ENCODE measurements at regions not wholly inside any gene's neighbourhood (a gene's known extent, or its start where the extent isn't known, plus 50 kb on each side); places are given as distances from the start of the nearest gene placed in this dataset.

GRCh38 chr14:105852378-105853088, 326.1 kb downstream of the TMEM121 start:
- Mint-ChIP-seq H3K9me3 (ENCODE audit: unreplicated experiment) (peaks cover 25% of the 10 kb centered on the region), H3K27me3 (ENCODE audit: low read depth, unreplicated experiment) (no peaks in the 10 kb centered on the region), H3K27ac (ENCODE audit: unreplicated experiment) (no peak overlapping the region), H3K36me3 (ENCODE audit: low read depth, unreplicated experiment) (no peaks in the 10 kb centered on the region), H3K4me3 (ENCODE audit: unreplicated experiment) (no peak overlapping the region), H3K4me1 (ENCODE audit: low read depth, unreplicated experiment) (no peaks in the 10 kb centered on the region)
- H3K4me2 ChIP-seq (ENCODE audit: low read length) = no peak overlapping the region
- no peaks in the 10 kb centered on the region for H3K4me1 ChIP-seq (ENCODE audit: insufficient read depth, low read length)
- TF ChIP-seq EZH2 (IDR thresholded peaks at IDR 0.05; ENCODE audit: insufficient read depth, low read length) = no peak
- no peak for TF ChIP-seq CTCF (IDR thresholded peaks at IDR 0.05; ENCODE audit: insufficient read depth, low read depth, low read length)
- DNase-seq (ENCODE audit: low read depth) (no peak), FAIRE-seq (no peak)
- no peak overlapping the region for H2AFZ ChIP-seq (ENCODE audit: low read depth, low read length)
- H3K79me2 ChIP-seq (ENCODE audit: insufficient read depth, low read length) = no peaks in the 10 kb centered on the region
- H3K36me3 ChIP-seq (ENCODE audit: insufficient read depth, low read length) = no peaks in the 10 kb centered on the region
- H3K4me3 ChIP-seq (ENCODE audit: insufficient read depth, low read depth, low read length) = no peak overlapping the region
- H3K9ac ChIP-seq (ENCODE audit: low read length) = no peak overlapping the region
- no peaks in the 10 kb centered on the region for H3K27me3 ChIP-seq (ENCODE audit: insufficient read depth, low read length)
- no peaks in the 10 kb centered on the region for H4K20me1 ChIP-seq (ENCODE audit: insufficient read depth, low read length)
- peaks cover 17% of the 10 kb centered on the region for H3K9me3 ChIP-seq (ENCODE audit: insufficient read depth, low read depth, low read length)
- no peak overlapping the region for H3K27ac ChIP-seq (ENCODE audit: low read depth, low read length)

GRCh38 chr14:105853089-105853906, 326.9 kb downstream of the TMEM121 start:
- H3K27me3 Mint-ChIP-seq (ENCODE audit: low read depth, unreplicated experiment) = no peaks in the 10 kb centered on the region
- Histone ChIP-seq H3K9ac (ENCODE audit: low read length) (no peak overlapping the region), H3K79me2 (ENCODE audit: insufficient read depth, low read length) (no peaks in the 10 kb centered on the region), H3K9me3 (ENCODE audit: insufficient read depth, low read depth, low read length) (peaks cover 18% of the 10 kb centered on the region), H3K27ac (ENCODE audit: low read depth, low read length) (no peak overlapping the region), H3K27me3 (ENCODE audit: insufficient read depth, low read length) (no peaks in the 10 kb centered on the region), H4K20me1 (ENCODE audit: insufficient read depth, low read length) (no peaks in the 10 kb centered on the region), H3K4me3 (ENCODE audit: insufficient read depth, low read depth, low read length) (no peak overlapping the region), H3K4me2 (ENCODE audit: low read length) (no peak overlapping the region), H3K4me1 (ENCODE audit: insufficient read depth, low read length) (no peaks in the 10 kb centered on the region), H3K36me3 (ENCODE audit: insufficient read depth, low read length) (no peaks in the 10 kb centered on the region), H2AFZ (ENCODE audit: low read depth, low read length) (no peak overlapping the region)
- no peaks in the 10 kb centered on the region for H3K4me1 Mint-ChIP-seq (ENCODE audit: low read depth, unreplicated experiment)
- H3K27ac Mint-ChIP-seq (ENCODE audit: unreplicated experiment) = no peak overlapping the region
- no peak overlapping the region for H3K4me3 Mint-ChIP-seq (ENCODE audit: unreplicated experiment)
- DNase-seq (ENCODE audit: low read depth) (no peak), FAIRE-seq (no peak)
- TF ChIP-seq EZH2 (IDR thresholded peaks at IDR 0.05; ENCODE audit: insufficient read depth, low read length) (no peak), CTCF (IDR thresholded peaks at IDR 0.05; ENCODE audit: insufficient read depth, low read depth, low read length) (no peak)
- no peaks in the 10 kb centered on the region for H3K36me3 Mint-ChIP-seq (ENCODE audit: low read depth, unreplicated experiment)
- H3K9me3 Mint-ChIP-seq (ENCODE audit: unreplicated experiment) = peaks cover 21% of the 10 kb centered on the region
